ENCODE measurements at regions not wholly inside any gene's neighbourhood (a gene's known extent, or its start where the extent isn't known, plus 50 kb on each side); places are given as distances from the start of the nearest gene placed in this dataset.
"Not testable (repeated sequence)": the region's sequence is repeated elsewhere in the genome, so short reads cannot be mapped to it uniquely, and the experiment has no call there.

DNA sequence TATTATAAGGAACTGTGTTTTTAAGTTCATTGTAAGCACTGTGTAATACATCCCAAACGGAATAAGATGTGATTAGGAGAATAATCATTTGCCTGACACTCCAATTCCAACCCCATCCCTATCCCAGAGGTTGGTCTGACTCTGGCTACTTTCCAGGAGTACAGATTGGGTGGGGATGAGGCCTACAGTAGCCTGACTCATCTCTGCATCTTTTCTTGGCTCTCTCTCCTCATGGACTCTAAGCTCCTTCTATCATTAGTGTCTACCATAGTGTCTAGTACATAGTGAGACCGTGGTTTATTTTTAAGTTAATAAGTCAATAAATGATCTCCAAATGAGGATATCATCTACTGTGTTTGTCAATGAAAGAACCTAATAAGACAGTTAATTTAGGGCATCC is 92.2 kb upstream of the CNKSR3 start:
- DNase-seq = no peak

DNA sequence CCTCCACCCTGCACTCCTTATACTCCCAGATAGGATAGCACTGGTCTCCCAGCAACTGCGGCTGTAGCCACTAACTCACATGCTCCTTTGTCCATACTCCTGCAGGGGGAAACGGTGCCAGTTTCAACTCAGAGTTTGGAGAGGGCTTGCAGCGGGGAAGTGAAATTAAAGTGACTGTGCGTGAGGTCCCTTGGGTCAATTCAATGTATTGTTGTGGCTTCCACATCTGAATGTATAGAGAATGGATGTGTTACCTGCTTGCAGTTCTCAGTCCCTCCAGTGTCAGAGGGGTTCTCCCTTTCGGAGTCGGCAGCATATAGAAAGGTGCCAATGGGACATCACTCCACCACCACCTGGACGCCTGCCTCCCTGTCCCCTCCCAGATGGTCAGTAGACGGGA is 93.6 kb upstream of the CNKSR3 start:
- no peak for DNase-seq

DNA sequence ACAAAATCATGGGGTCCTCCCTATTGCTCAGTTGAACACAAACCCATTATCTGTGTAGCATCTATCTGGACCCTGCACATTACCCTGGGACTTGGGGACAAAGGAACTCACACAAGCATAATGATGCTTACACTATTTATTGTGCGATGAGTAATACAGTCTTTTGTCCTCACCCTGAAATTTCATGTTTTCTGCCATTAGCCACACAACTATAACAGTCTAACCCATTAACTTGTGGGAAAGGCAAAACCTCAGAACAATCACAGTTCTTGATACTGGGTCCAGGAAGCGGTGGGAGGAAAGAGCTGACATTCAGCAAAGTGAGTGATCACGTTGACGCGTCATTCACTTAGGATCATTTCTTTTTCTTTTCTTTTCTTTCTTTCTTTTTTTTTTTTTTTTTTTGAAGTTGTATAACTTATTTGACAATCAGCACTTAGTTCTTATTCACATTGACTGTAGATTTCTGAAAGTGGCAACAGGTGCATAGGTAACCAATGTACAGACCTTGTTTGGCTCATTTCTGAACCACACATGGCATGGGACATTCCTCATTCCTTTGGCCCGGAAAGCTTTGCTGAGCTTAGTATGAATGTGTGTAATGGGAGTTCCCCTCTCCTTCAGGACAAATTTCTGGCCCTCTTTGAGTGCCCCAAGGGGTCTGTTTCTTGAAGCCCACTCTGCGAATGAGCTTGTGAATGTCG is 94.8 kb upstream of the CNKSR3 start:
- no peak for DNase-seq

DNA sequence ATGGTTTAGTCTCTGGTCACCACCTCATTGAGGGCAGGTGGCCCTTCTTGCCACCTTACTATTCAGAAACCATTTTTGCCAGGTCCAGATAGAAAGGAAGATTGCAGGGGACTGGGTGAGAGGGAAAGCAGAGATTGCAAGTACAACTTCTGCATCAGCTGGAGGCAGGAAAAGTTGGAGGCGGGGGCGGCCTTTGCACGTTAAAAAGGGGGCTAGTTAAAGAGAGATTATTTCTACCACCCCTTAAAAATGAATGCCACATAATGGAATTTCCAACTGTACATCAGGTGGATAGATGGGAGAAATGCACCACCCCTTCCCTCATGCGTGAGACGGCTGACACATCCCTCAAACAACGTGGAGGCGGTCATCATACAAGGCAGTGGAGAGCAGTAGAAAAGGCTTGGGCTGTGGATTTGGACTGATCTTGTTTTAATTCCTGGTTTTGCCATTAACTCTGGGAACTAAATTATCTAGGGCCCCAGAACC is 95.4 kb upstream of the CNKSR3 start:
- no peak for DNase-seq

GRCh38 chr6:154606457-154606856 is 96.0 kb upstream of the CNKSR3 start:
- DNase-seq = peak; percentile 85

GRCh38 chr6:154606860-154607259 is 96.4 kb upstream of the CNKSR3 start:
- DNase-seq = no peak

- no peak for DNase-seq
Measured at GRCh38 chr6:154611241-154611640, 100.8 kb upstream of the CNKSR3 start.

- no peak for DNase-seq
Measured at GRCh38 chr6:154611847-154612246, 101.4 kb upstream of the CNKSR3 start.

- no peak for DNase-seq
Measured at GRCh38 chr6:154613137-154613676, 102.7 kb upstream of the CNKSR3 start.

DNA sequence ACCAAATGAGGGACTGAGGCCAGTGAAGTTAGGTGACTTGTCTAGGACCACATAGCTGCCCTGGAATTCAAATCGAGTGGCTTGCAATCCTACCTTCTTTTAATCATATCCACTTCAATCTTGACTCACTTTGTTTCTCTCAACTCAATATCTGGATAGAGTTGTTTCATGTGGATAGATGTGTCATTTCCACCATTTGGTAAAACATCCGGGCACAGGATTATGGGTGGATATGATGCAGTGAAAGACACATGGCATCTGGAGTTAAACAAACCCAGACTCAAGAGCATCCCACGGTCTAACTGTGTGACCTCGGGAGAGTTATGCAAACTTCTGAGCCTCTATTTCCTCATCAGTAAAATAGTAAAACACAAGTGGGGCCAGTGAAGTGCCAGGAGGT is 103.6 kb upstream of the CNKSR3 start:
- no peak for DNase-seq

DNA sequence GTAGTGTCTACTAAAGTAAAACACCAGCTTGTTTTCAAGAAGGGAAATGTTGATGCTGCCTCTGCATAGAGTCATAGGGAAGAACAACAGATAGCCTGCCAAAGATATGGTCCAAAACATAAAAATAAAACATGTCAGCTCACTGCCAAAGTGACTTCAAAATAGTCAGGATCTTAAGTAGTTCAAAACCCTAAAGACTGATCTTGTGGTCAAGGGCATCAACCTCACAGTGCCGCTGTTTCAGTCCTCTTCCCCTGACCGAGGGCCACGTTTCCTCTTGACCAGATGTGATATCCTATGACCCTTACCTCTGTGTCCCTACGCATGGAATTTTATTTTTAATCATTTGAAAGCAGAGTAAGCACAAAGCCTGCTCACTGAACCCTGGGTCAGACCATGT is 104.2 kb upstream of the CNKSR3 start:
- DNase-seq = no peak

DNA sequence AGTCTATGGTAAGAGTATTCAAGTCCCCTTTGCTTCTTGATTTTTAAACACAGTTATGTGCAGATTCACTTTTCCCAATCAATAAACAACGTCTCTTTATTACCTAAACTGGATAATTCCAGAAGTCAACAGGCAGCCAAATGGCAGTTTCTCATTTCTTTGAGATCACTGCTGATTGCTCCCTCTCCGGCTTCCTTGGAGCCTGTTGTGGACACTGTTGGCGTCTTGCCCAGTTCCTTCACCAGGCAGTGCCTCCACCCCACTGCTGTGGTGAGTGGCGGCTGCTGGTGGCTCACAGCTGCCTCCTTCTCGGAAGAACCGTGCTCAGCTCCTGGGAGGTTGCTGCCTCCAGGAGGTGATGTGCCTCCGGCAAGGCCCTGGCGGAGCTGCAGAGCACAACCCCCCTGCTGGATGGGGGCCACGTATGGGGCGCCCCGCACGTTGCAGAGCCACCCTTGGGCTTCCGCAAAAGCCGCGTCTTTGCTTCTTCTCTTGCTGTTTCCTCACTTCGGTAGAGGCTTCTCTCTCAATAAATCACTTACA is 105.1 kb upstream of the CNKSR3 start:
- DNase-seq = no peak

DNA sequence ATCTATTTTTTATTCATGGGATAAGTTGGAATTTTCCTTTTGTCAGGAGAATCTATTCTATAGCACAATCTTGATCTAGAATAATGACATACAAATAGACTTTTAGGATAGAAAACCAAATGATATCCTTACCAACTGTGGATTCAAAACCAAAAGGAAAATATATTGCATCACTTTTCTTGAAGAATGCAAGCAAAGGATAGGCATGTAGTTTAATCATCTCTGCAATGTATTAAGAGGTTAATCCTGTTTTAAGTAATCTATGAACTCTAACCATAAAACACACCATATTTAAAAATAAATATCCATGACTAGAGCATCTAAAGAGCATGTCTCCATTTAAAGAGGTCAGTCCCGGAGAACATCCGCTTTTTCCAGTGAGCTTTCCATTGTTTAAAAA is 106.7 kb upstream of the CNKSR3 start:
- no peak for DNase-seq

DNA sequence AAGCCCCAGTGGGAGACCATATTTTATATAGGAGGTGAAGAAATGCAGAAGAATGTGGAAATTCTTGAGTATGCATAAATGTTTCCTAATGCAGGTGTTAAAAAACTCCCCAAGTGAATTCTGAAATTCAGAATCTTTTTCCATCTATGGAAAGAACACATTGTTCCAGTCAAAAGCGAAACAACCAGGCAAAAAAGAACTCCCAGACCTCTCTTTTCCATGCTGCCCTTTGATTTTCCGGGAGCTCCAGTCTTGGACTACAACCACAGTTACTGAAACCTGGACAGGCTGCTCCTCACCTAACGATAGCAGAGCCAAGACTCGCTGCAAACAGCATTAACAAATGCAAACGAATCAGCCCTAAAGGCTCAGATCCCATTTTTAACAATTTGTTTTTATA is 108.7 kb upstream of the CNKSR3 start:
- no peak for DNase-seq

- no peak for DNase-seq
Measured at GRCh38 chr6:154621686-154622085, 111.2 kb upstream of the CNKSR3 start.

DNA sequence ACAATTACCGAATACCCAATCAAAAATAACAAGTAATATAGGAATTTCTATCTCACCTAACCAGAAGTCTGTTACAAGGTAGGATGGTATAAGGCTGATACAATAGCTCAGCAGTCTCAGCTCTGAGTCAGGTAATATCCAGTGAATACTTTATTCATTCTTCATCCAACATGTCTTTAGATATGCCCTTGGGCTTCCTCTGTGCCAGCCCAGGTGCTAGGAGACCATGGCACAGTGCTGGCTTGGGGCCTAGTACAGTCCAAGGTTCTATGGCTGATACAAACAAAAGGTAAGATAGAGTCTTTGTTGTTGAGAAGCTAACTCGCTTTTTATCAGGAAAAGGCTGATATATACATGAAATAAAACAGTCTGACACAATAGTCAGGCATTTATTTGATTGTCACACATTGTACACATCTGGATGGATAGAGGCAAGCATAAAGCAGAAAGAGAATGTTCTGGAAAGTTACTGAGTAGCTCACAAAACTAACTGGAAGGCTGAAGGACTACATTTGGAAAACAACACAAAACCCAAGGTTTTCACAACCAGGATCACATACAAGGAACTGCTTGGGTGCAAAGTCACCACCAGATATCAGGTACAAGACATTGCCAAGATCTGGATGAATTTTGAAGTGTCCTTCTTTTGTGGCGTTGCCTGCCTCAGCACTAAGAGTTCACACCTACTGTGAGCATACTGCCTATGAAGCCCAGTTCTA is 110.4 kb upstream of the SCAF8 start:
- DNase-seq = no peak

- DNase-seq = no peak
Measured at GRCh38 chr6:154623391-154623790, 109.8 kb upstream of the SCAF8 start.

DNA sequence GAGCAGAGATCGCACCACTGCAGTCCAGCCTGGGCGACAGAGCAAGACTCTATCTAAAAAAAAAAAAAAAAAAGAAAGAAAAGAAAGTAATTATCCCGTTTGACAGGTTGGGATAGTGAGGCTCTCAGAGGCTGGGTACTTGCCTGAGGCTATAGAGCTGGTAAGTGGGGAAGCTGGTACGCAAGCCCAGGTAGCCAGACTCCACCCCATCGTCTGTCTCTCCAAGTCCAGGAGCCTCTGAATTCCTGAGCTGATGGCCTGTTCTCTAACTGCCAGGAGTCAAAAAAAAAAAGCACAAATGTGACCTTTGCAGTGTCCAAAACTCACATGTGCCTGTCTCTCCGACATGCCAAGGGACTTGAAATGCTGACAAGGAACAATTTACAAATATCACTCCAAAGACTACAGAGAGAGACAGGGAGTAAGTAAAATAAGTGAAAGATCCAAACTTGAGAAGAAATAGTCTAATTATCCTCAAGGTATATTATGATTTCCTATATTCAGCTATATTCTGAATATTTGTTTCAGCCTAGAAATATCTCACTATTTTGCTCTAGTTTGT is 109.1 kb upstream of the SCAF8 start:
- DNase-seq = no peak

DNA sequence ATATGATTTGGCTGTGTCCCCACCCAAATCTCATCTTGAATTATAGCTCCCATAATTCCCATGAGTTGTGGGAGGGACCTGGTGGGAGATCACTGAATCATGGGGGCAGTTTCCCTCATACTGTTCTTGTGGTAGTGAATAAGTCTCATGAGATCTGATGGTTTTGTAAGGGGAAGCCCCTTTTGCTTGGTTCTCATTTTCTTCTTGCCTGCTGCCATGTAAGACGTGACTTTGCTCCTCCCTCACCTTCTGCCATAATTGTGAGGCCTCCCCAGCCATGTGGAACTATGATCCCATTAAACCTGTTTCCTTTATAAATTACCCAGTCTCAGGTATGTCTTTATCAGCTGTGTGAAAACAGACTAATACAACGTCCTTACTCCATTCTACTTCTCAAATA is 108.5 kb upstream of the SCAF8 start:
- DNase-seq = not testable (repeated sequence)

GRCh38 chr6:154625721-154626120 is 107.5 kb upstream of the SCAF8 start:
- DNase-seq = no peak

GRCh38 chr6:154629127-154629526 is 104.1 kb upstream of the SCAF8 start:
- no peak for DNase-seq

- DNase-seq = no peak
Measured at GRCh38 chr6:154632119-154632518, 101.1 kb upstream of the SCAF8 start.

DNA sequence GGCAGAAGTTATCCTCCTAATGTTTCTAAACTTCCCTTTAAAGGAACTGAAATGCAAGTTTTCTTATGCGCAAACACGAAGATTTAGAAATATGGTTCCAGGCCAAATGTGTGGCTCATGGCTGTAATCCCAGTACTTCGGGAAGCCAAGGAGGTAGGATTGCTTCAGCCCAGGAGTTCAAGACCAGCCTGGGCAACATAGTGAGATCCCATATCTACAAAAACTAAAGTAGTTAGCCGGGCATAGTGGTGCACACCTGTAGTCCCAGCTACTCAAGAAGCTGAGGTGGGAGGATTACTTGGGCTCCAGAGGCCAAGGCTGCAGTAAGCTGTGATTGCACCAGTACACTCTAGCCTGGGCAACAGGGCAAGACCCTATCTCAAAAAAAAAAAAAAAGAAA is 95.8 kb upstream of the SCAF8 start:
- no peak for DNase-seq

- no peak for DNase-seq
Measured at GRCh38 chr6:154638369-154638768, 94.8 kb upstream of the SCAF8 start.

Measured in stimulated activated CD8-positive, alpha-beta memory T cell treated with anti-CD3 and anti-CD28 coated beads, Interleukin-4, amount 100 ng/mL, for 48 hours (primary cell).